GM12864 (cell line): ENCODE measurements at regions not wholly inside any gene's neighbourhood (a gene's known extent, or its start where the extent isn't known, plus 50 kb on each side); places are given as distances from the start of the nearest gene placed in this dataset.

ENCODE experiments used
- DNase-seq: peaks from one replicate; pipeline ENCODE4 v3.0.0-alpha.2; 2011; ENCODE audit warnings: low read depth
- H3K4me3 ChIP-seq: 2 replicates; pipeline ENCODE4 v1.5.1; 2011; ENCODE audit warnings: mild to moderate bottlenecking, low read depth, low read length, control low read depth
- CTCF ChIP-seq: IDR thresholded peaks from 2 replicates; pipeline ENCODE4 v1.5.1; 2011; ENCODE audit warnings: low read depth, mild to moderate bottlenecking, moderate library complexity, low read length, control low read depth, inconsistent platforms; ENCODE audit errors: missing control alignments

- no peak overlapping the region for H3K4me3 ChIP-seq
- no peak for DNase-seq
- TF ChIP-seq CTCF: no peak
Measured at GRCh38 chr15:98144388-98144787, 183.9 kb downstream of the ARRDC4 start.

- no peak overlapping the region for H3K4me3 ChIP-seq
- no peak for TF ChIP-seq CTCF
Measured at GRCh38 chr15:98146031-98146820, 185.7 kb downstream of the ARRDC4 start.

GRCh38 chr15:98147415-98147814 lies 186.9 kb downstream of the ARRDC4 start:
- TF ChIP-seq CTCF: no peak

More at GRCh38 chr15:98146031-98146820, 185.7 kb downstream of the ARRDC4 start:
- DNase-seq: no peak

GRCh38 chr15:98150084-98150483 lies 189.6 kb downstream of the ARRDC4 start:
- no peak overlapping the region for H3K4me3 ChIP-seq
- no peak for TF ChIP-seq CTCF
- no peak for DNase-seq

More at GRCh38 chr15:98147415-98147814, 186.9 kb downstream of the ARRDC4 start:
- no peak for DNase-seq
- no peak overlapping the region for H3K4me3 ChIP-seq

GRCh38 chr15:98150536-98150935 lies 190.0 kb downstream of the ARRDC4 start:
- DNase-seq: no peak
- no peak for TF ChIP-seq CTCF
- H3K4me3 ChIP-seq: no peak overlapping the region

- H3K4me3 ChIP-seq: no peak overlapping the region
- TF ChIP-seq CTCF: no peak
- DNase-seq: no peak
Measured at GRCh38 chr15:98151096-98151495, 190.6 kb downstream of the ARRDC4 start.

- H3K4me3 ChIP-seq: no peak overlapping the region
- no peak for DNase-seq
- no peak for TF ChIP-seq CTCF
Measured at GRCh38 chr15:98152156-98152555, 191.7 kb downstream of the ARRDC4 start.
